HG03108 (cell line): ENCODE measurements at regions not wholly inside any gene's neighbourhood (a gene's known extent, or its start where the extent isn't known, plus 50 kb on each side); places are given as distances from the start of the nearest gene placed in this dataset.

Source experiments
- ATAC-seq: cut with Tn5 transposase; IDR thresholded peaks from one replicate; pipeline ENCODE4 v1.9.1; 2021; ENCODE audit warnings: moderate library complexity; ENCODE audit not compliant: unreplicated experiment

DNA sequence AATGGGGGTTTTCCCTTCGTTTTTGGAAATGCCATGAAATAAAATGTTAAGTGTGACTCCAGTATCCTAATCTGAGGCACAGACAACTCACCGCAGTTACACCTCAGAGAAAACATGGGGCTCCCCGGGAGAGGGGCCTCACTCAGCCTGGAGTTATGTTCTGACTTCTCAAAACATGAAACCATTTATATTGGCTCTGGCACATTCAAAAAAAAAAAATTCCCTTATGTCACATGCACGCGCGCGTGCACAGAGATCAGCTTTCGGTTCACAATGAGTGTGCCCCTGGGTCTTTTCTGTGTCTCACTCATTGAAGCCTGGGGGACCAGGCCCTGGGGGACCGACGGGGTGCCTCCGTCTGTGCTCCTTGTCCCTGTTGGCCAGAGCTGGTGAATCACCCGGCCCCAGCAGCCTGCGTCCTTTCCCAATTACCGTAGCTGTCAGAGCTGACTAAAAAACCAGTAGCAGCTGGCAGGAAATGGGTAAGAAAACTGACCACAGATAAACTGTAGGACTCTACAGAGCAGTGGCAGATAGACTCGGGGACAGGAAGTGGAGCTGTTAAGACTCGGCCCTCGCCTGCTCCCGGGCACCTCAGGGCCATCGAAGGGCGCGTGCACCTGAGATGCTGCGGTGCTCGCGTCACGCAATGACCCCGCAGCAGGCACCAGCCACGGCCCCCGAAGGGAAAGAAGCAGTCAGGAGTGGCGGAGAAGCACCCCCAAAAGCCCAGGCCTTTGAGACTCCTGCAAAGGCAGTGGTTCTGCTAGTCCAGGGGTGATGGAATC, 138.3 kb upstream of the ID2 start:
- ATAC-seq, result peak; percentile 67

DNA sequence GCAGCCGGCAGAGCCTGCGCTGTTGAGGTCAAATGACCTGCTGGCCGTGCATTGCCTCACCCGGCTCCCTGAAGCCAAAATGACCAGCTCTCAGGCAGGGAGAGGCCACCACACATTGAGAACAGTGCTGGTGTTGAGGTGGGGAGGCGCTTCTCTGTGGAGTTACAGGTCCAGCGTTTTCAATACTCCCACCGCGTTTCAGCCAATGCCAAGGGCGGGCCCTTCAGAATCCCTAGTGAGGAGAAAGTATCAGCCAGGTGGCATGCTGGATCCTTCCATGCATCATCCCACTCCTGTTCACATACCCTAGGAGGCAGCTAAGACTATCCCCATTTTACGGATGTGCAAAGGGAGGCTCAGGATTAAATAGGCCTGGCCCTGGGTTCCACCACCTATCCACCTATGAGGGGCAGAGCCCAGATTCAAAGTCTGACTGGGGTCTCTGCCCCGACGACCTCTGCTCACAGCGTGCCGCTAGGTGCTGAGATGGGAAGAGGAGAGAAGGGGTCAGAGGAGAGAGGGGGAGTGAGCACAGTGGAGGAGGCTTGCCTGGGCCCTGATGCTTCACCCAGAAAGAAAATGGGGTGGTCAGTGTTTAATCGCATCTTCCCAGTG, 137.6 kb upstream of the ID2 start:
- ATAC-seq, result no peak

DNA sequence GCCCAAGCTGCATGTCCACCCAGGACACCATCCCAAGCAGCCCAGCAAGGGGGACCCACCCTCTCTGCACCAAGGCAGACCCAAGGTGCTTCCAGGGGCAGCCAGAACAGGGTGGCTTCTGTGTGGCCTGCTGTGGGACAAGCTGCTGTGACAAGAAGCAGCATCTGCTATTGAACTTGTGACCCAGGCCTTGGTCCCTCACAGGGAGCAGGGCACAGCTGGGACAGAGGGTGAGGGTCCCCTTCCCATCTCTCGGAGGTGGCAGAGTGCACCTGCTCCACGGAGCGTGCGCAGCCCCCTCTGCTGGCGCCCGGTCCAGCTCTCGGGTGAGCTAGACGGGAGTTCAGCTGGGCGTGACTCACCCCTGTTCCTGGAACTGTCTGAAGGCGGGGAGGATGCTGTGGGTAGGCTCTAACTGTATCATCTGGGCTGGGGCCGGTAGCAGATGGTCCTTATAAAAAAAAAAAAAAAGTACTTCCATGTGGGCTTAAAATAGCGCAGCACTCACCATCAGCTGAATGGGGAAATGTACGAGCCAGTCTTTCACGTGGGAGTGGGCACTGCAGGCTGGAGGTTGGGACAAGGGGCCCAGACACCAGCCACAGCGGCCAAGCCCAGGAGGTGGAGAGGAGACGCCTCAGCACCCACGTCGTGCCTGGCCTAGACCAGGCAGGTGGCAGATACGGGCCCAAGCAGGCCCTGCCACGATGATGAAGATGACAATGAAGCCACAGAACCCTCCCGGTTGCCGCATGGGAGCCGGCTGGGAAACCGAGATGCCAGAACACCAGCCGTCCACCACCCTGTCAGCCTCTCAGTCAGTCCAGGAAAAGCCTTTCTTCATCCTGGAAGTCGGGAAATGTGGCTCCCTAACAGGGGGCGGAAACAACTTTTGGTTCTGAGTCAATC, 136.8 kb upstream of the ID2 start:
- ATAC-seq, result peak; percentile 42

DNA sequence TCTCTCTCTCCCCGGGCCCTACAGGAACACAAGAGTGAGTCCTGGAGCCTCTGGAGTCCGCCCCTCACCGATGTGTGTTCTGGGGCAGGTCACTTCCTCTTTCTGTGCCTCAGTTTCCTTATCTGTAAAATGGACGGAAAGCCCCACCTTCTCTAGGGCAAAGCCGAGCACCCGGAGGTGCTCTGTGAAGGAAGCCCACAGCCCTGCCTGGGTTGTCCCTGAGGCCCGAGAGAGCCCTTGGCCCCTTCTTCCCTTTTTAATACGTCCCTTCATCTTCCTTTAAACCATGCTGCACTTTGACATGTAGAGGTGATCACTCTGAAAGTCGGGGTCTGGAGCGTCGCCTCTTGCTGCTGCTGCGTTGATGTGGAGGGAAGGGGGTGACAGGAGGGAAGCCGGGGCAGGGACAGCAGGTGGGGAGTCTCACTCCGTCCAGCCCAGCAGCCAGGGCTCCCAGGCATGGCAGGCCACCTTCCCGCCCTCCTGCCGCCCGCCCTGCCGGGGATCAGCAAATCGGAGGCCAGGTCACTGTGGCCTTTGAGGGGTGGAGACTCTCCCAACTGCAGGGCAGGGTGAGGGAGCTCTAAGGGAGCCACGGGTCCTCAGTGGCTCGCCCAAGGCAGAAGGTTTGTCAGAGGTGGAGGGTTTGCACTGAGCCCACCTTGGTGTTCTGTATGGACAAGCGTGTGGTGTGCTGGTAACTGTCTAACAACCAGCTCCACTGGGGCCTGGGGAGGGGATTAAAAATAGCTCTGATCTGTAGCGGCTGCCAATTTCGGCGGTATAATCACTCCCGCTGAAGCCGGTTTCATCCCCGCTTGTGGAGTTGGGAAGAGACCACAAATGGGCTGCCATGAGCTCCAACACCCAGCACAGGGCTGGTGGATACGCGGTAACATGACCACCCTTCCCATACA, 135.9 kb upstream of the ID2 start:
- no peak for ATAC-seq

DNA sequence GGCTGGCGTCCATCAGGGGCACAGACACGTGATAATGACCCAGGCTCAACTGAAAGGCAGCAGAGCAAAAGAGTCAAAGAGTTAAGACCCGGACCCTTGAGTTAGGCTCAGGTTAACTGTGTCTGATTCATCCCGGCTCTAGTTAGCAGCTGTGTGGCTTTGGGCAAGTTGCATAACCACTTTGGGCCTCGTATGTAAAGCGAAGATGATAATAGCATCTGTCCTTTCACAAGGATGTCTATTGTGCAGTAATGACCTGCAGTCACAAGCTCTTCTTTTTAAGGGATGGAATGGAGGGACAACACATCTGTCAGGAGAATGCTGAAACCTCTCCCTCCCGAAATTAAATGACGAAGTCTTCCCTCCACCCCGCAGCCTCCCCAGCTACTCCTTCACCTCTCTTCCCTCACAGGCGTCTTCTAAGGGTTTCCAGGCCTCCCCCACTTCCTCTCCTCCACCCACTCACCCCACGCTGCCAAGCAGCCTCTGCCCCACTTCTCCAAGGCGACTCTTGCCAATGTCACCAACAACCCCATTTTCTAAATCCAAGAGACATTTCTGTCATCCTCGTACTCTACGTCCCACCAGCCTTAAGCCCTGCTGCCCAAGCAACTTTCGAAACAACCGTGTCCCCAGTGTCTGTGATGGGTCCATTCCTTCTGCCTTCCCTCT, 135.1 kb upstream of the ID2 start:
- ATAC-seq, result no peak

DNA sequence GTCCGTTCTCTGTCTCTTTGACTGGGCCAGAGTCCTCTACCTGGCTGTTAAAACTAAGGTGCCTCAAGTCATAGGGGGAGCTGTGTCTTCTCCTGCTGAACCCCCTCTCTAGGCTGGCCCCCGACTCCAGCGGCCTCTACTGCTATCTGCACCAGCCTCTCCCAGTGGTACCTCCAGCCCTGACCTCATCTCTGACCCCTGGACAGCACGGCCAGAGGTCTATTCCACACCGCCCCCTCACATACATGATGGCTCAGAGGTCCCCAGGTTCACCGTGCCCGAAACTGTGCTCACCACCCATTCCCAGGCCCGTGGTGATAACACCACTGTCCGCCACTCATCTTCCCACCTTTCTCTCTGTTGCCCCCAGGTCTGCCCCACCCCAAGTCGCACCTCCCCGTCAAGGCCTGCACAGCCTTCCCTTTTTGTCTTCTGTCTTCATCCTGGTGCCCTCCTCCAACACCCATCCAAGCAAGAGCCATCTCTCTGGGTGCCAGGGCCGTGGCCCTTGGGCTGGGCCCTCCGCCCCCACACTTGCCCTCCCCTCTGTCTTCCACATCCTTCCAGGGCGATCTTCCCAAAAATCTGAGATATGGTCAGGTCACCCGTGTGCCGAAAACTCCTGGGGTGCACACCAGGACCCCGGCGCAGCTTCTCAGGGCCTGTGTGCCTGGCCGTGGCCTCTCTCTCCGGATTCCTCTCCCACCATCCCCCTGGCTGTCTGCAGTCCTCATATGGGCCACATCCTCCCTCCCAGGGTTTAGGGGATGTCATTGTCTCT, 134.4 kb upstream of the ID2 start:
- ATAC-seq, result no peak

DNA sequence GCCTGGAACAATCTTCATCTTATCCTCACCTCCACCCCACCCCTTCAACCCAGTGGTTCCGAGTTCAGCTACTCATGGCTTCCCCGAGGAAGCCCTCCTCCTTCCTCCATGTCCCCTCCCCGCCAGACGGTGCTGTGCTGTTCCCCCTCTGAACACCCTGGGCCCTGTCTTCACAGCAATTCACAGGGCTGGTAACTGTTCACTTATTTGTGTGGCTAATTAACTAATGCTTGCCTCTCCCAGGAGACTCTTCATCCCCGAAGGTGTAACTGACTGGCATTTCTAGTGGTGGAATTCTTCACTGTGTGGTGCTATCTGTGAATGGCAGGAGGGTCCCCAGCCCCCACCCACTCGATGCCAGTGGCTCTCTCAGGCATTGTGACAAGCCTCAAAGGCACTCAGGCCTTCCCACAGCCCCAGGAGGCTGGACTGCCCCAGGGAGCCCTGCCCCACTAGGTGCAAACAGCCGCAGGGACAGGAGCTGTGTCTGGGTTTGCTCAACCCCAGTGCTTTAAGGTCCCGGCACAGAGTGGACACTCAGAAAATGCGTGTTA, 133.7 kb upstream of the ID2 start:
- ATAC-seq, result no peak

DNA sequence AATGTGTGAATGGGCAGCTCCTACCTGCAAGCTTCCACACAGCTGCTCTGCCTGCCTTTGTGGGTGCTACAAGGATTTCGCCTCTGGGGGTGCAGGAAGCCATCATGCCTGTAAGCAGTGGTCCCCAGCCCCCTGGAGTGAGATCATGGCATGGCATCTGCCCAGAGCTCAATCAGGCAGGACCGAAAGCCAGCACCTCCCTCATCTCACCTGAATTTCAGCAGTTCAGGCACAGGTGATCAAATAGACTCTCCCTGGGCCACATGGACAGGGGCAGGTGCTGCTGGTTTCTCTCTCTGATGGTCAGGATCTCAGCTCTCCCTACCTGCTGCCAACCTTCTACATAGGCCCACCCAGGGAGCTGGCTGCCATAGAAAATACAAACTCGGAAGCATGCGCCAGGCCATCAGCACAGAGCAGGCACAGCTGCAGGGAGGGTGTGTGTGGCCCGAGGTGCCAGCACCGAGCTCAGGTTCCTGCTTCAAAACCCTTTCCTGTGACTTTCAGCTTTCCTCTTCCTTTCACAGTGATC, 133.2 kb upstream of the ID2 start:
- ATAC-seq, result no peak

DNA sequence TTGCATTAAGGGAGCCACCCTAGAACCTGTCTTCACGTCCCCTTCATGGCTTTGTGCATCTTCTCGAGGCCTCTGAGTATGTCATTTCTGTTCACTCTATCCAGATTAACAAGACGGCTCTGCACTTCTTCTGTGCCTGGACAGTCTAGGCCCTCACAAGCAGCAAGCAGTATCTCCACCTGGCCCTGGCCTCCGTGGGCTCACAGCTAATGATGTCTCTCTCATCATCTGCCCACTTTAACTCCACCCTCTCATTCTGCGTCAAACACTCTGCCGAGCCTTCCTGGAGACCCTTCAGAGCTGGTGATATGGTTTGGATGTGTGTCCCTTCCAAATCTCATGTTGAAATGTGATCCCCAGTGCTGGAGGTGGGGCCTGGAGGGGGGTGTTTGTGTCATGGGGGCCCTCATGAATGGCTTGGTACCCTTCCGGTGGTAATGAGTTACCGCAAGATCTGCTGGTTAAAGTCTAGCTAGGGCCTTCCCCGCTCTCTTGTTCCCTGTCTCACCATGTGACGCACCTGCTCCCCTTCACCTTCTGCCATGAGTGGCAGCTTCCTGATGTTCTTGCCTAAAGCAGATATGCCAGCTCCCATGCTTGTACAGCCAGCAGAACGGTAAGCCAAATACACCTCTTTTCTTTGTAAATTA, 132.5 kb upstream of the ID2 start:
- no peak for ATAC-seq

DNA sequence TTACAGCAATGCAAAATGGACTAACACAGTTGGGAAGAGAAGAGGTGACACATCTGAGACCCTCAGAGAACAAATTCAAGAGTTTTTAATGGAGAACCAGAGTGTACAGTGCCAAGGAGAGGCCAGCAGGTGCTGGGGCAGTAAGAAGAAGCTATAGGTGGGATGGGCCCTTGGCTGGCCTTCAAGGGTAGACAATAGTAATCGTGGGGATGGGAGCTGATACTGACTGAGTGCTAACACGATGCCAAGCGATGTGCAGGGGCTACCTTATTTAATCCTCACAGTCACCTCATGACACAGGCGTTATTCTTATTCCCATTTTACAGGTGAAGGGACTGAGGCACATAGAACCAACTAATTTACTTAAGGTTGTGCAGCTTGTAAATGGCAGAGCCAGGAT, 131.9 kb upstream of the ID2 start:
- ATAC-seq, result no peak

DNA sequence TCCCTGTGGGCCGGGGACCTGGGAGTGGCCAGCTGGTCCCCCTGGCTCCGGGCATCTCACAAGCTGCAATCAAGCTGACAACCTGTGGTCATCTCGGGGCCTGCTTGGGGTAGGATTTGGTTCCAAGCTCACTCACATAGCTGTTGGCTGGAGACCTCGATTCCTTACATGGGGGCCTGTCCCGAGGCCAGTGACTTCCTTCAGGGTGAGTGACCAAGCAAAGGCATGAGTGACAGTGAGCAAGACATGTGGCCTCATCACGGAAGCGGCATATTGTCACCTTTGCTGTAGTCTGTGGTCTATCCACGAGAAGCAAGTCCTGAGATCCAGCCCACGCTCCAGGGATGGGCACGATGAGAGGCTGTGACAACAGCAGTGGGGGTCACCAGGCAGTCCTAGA, 131.4 kb upstream of the ID2 start:
- ATAC-seq, result no peak

DNA sequence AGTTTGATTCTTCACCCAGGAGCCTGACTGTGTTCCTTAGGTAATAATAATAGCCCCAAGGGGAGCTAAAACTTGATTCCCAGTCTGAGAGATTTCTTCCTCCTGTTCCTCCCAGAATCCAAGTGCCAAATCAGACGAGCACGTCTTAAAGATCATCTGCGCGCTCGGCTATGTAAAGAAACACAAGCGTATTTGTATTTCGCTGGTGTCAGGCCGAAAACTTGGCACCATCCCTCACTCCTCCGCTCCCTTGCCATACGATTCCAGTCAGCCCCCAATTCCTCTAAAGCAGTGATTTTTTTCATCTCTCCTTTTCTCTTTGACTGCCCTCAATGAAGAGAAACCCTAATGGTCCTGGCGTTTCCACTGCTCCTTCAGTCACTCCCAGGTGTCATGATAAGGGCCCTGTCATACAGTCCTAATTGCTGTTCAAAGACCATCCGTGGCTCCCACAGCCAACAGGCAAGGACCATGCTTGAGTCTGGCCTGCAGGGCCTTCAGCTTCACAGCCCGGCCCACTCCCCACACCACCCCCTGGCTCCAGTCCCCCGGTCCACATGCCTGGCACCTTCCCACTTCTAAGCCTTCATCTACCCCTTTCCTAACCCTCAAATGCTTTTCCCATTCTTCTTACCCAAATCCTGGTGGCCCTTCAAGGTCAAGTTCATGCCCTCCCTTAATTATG, 130.8 kb upstream of the ID2 start:
- ATAC-seq, result no peak

DNA sequence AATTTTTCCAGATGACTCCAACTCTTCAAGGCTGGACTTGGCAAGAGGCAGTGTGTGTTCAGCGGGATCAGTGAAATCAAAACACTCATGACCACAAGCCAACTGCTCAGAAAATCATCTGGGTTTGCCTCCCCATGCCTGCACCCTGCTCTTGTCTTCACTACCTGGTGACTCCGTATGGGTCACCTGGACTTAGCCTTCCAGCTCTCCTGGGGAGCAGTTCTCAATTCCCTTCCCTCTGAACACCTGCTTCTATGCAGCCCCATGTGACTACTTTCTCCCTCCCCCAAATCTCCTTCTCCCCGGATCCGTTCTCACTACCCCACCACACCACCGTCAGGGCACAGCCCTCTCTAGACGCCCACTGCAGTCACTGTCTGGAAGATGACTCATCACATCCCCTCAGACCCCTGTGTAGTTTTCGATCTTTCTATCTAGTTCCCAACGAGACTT, 130.2 kb upstream of the ID2 start:
- ATAC-seq, result peak; percentile 53

DNA sequence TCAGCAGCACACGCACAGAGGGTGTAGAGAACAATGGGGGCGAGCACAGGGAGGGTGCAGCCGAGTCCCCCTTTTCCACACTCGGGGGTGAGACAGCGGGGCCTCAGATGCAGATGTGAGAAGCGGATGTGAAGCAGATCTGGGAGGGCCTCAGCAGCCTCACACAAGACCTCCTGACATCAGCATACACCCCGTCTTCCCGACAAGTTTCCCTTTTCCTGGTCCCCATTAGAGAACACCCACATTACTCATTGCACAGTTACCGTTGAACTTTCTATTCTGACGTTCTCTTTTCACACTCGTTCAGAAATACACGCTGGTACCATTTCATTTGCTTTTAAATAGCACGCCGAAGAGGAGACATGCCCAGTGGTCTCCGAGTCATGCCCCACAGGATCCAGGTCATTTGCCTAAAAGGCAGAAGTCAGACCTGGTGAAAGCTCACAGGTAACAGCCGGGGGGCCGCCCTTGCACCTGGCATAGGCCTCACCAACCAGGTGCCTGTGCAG, 129.5 kb upstream of the ID2 start:
- peak; percentile 37 for ATAC-seq

DNA sequence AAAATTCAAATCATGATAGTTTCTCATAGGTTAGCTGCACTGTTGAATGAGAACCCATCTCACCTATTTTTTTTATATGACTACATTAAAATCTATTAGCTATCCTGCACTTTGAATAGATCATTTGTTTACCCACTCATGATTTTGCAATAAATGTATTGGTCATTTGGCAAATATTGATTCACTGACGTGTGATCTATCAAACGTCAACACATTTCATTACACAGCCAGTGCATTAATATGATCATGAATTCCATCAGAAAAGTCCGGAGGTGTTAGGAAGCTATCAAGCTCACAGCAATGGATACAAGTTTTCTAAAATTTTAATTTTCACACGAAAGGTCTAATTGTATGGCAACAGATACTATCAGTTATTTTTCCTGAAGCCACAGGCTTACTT, 128.2 kb upstream of the ID2 start:
- no peak for ATAC-seq

DNA sequence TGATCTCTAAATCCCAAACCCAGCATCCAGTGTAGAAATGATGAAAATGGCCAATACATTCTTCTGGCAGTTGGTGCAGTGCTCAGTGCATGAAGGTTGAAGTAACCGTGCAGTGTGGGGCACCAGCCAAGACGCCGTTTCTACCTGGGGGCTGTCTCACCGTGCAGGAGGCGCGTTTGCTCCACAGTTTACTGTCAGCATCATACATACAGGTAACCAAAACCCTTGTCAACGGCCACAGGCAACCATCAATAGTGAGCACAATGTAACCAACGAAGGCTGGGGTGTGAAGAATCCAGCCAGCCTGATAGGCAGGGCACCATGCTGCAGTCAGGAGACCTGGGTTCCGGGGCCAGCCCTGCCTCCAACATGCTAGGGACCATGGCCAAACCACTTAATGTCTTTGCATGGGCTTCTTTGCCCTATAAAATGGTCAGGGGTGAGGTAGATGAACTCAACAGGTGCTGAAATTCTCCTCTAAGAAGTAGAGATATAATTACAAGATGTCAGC, 127.5 kb upstream of the ID2 start:
- no peak for ATAC-seq

DNA sequence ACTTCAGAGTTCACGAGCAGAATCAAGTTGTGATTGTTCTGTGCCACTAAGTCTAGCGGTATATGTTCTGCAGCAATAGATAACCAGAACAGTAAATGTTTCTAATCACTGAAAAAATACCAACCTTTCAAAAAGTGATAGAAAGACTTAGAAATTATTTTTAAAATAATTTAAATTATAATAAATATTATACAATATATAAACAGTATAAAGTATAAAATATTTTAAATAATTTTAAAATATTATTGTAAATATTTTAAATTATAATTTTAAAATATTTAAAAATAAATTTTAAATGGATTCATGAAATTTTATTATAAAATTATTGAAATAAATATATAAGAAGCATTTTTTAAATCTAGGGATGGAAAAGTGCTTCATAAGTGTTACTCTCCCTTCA, 126.3 kb upstream of the ID2 start:
- ATAC-seq, result no peak
